Stimulated activated CD4-positive, alpha-beta T cell treated with anti-CD3 and anti-CD28 coated beads, Interleukin-15, amount 100 ng/mL, for 24 hours (primary cell): ENCODE measurements at regions not wholly inside any gene's neighbourhood (a gene's known extent, or its start where the extent isn't known, plus 50 kb on each side); places are given as distances from the start of the nearest gene placed in this dataset.
"Not testable (repeated sequence)": the region's sequence is repeated elsewhere in the genome, so short reads cannot be mapped to it uniquely, and the experiment has no call there.

Source experiments
- DNase-seq: peaks from one replicate; pipeline ENCODE4 v3.0.0-alpha.2; 2020

DNA sequence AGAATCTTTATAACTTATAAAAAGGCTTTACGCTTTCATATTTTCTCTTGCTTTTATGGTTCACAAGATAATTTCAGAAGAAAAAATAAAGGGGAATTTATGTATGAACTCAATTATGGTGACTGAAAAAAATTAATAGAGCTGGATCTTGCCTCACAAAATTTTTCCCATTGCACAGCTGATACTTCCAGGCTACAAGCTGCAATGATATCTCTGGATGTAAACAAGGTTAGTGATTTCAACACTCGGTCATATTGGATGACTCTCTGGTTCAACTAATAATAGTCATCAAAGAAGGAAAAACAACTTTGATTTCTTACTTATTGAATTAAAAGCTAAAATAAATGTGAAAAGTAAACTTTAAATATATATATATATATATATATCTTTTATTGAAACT, 868.0 kb downstream of the FAT4 start:
- DNase-seq, result no peak

DNA sequence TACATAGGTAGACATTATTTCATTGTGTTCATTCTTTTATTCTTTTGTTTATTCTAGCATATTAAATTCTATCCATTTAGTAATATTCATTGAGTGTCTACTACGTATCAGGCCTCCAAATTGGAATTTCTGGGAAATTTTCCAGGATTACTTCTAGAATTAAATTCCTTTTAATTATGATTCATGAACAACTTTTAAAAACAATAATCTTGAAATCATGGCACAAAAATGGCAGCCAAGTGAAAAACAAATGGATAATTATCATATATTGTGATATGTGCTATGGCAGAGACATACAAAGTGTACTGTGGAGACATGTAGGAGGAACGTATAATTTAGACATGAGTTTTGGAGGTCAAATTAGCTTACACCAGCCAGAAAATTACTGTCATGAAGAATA, 868.5 kb downstream of the FAT4 start:
- no peak for DNase-seq

DNA sequence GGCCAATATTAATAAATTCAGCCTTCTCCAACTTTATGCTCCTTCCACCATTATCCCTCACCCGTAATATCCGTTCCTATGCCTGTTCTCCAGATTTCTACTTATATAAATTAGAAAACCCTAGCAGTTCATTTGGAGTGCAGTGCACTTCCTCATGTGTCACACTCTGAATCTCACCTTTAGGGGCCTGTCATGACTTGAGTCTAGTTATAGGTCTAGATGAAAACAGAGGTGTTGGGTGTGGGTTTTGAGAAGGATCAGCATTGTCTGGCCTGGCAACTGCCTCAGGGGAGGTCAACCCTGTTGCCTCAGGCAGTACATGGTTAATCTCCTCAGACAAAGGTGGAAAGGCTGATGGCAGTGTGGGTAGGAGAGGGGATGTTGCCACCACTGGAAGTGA, 876.8 kb downstream of the FAT4 start:
- DNase-seq, result no peak

DNA sequence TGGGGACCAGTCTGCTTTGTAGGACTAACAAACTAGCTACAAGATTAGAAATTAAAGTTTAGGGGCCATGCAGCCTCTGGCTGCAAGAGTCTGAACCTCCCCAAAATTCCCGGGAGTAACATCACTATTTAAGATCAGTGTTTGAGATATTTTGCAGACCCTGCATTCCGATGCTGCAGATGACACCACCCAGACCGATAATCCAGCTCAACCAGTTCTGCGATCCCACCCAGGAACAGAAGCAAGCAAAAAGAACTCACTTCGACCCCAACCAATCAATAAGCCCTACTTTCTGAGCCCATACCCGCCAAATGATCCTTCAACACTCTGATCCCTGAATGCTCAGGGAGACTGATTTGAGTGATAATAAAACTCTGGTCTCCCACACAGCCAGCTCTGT, 877.8 kb downstream of the FAT4 start:
- DNase-seq, result no peak

DNA sequence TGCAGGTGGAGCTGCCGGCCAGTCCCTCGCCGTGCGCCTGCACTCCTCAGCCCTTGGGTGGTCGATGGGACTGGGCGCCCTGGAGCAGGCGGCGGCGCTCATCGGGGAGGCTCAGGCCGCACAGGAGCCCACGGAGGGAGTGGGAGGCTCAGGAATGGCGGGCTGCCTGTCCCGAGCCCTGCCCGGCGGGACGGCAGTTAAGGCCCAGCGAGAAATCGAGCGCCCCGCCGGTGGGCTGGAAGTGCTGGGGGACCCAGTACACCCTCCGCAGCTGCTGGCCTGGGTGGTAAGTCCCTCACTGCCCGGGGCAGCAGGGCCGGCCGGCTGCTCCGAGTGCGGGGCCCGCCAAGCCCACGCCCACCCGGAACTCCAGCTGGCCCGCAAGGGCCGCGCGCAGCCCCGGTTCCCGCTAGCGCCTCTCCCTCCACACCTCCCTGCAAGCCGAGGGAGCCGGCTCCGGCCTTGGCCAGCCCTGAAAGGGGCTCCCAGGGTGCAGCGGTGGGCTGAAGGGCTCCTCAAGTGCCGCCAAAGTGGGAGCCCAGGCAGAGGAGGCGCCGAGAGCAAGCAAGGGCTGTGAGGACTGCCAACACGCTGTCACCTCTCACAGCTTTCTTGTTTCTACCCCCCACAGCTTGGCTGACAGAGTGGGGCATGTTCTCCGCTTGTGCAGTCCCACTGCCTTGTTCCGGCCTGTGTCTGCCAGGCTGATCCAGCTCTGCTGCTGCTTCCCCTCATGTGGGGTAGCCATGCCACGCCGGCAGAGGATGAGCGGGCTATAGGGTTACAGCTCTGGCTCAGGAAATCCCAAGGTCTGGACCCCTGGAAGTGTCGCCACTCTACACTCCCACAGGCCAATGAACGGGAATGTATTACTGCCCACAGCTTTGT, 886.7 kb downstream of the FAT4 start:
- not testable (repeated sequence) for DNase-seq

DNA sequence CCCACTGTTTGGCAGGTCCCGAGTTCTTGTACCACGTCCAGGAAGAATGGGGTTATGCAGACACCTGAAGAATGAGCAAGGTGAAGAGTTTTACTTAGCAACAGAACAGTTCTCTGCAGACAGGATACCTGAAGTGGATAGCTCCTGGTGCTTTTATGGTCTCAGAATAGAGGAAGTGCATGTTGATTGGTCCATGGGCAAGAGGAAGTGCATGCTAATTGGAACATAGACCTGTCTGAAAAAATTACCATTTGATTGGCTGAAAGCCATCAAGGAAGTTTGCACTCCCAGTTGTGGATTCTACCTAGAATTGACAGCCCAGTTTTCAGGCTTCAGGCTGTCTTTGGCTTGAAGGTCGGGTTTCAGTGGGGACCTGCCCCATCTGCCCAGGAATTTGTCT, 887.5 kb downstream of the FAT4 start:
- no peak for DNase-seq

DNA sequence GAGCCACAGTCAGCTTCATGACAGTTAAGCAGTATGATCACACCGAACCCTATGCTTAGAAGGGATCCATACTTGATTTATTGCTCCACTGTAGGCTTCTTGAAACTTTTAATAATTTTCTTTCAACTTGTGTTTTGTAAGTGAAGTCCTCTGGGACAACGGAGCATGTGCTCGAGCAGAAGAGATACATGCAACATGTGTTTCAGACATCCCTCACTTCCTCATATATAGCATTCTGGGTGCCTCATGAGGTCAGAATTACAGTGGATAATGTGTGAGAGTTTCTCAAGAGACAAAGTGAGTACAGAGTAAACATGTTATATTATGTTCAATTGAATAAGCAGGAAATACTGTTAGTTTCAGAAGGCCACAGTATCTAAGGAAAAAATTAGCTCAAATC, 893.2 kb downstream of the FAT4 start:
- DNase-seq, result no peak

DNA sequence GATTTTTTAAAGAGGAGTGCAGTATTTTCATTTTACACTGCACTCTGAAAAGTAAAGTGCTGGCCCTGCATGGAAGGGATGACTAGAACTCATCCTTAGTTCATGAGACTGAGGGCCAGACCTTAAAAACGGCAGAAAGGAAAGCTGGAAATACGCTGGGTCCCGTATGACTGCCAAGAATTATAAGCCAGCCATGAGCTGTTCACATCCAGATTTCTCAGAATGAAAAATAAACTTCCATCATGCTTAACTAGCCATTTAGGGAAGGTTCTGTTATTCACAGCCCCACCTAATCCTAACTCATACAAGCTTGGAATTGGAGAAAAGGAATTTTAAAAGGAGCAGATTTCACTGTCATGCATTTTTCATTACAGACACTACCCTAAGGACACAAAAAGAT, 894.4 kb downstream of the FAT4 start:
- no peak for DNase-seq

DNA sequence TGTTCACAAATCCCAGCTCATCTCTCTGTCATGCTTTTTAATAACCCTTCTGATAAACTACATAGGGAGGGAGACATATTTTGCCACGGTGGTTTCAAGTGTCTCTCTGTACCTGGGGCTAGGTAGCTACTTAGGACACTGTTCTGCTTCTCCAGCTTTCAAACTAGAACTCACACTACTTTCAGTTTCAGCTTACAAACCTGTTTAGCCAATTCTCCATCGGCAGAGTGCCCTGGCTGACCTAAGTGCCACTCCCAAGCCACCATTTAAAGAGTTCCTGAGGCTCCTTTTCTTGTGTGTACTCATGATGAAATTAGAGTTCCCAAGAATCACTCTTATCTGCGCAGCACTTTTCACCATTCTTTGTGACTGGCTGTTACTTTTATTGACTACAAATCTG, 899.2 kb downstream of the FAT4 start:
- DNase-seq, result no peak

DNA sequence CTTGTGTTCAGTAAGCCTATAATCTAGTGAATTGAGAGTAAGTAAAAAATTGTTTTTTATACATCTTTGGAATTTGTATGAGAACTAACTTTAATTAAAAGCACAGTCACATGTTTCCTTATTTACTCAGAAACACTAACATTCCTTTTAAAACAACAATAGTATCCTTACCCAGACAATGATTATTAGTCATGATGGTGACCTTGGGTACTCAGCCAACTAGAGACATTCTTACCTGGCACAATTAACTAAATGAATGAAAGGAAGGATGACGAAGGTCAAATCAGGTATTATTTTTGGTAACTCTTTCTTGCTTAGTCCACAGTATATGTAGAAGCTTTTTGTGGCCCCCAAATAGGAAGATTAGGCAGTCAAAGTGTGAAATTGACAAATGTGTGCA, 901.0 kb downstream of the FAT4 start:
- DNase-seq, result no peak

DNA sequence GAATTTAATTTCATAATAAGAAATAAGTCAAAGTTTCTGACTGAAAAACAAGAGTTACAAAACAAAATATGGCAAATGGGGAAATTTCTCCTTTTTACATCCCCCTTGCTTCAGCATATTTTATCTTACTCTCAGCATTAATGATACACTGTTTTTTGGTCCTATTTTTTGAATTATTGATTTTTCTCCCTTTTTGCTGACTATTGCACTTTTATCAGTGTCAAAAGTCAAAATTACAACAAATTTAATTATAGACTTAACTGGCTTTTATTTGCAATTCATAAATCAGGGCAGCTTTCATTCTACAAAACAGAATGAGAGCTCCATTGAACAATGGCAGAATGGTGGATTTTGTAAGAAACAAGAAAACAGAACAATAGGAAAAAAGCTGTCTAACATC, 901.9 kb downstream of the FAT4 start:
- DNase-seq, result no peak

DNA sequence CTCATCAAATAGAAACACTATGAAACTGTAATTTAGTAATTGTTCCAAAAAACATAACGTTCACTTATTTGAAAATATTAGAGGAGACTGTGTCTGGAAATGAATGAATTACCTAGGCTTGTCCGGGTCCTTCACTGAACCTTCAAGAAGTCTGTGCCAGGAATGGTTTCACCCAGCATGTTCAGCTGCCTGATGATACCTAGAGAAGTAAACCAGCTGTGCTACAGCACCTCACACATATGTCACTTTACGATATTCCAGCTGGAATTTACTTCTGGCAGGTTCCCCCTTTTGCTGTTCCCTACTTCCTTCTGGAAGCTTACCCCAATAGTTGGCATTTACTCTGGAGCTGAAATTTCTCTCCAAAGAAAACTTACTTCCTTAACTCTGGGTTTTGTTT, 906.5 kb downstream of the FAT4 start:
- no peak for DNase-seq

DNA sequence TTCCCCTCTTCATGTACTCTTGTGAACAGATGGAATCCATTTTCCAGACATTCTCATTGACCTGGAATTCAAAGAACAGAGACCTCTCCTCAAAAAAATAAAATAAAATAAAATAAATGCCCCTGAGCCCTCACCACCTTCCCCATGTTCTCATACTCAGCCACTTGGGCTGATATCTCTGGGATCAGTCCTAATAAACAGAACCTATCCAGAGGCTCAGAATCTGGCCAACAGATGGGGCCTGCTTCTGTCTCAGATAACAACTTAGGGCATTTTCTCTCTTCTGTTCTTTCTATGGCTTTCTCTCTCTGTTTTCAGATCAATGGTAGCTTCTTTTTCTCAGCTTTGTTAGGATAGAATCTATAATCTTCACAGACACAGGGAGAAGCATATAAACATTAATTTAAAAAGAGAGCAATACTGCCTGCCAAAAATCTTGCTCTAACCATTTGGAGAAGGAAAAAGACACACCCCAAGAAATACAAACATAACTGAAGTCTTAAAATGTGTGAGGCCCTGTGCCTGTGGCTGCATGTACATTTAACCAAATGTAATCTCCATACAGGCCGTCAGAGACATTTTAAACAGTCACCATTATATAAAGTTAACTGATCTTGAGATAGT, 907.1 kb downstream of the FAT4 start:
- DNase-seq, result no peak

DNA sequence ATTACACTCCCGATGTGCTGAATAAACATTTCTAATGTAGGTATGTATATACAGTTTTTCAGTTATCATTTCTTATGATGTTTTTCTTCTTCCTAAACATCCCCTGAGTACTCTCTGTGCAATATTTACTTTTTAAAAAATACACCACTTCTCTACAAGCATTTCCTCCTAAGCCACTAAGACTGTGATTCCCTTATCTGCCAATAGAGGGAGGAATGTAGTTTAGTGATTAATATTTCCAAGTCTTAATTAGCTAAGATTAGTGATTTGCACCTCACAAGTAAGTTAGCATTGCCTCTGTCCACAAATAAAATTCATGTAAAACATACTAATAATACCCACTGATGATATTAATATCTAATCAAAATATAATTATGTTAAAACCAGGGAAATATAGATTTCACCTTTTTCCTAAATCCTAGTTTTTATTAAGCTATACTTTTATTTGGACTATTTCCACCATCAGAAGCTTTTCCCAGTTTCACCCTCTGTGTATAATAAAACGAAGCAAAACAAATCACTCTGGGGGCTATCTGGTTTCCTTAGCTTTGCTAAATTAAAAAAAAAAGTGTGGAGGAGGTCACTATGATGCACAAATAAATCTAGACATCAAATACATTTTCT, 909.1 kb downstream of the FAT4 start:
- no peak for DNase-seq

DNA sequence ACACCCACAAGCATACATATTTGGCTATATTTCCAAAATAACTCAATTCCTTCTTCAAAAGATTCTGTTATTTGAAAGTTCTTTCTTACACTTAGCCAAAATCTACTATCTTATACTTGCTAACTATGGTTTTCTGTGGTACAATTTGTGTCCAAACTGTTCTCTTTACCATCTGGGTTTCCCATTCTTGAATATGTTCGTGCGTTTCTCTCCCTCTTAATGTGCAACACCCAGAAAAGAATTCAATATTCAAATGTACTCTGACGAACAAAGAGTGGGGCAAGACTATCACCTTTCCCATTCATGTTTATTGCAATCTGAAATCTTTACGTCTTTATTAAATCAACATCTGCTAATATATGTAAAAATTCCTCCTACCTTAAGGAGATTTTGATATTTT, 912.7 kb downstream of the FAT4 start:
- DNase-seq, result no peak

DNA sequence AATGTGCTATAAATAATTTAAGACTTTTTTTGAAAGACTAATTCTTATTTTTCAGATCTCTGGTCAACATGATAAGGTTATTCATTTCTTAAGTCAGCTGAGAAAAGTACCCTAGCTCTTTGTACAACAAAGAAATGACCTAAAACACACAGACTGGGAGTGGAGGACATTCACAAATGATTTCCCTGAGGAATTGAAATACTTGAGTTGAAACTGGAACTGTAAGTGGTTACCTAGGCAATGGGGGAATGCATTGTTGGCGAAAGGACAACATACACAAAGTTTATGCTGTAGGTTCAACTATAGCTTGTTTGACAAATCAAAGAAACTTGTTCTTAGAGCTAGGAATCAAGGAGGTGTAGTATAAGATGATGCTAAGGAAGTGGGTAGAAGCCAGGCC, 915.5 kb downstream of the FAT4 start:
- no peak for DNase-seq

DNA sequence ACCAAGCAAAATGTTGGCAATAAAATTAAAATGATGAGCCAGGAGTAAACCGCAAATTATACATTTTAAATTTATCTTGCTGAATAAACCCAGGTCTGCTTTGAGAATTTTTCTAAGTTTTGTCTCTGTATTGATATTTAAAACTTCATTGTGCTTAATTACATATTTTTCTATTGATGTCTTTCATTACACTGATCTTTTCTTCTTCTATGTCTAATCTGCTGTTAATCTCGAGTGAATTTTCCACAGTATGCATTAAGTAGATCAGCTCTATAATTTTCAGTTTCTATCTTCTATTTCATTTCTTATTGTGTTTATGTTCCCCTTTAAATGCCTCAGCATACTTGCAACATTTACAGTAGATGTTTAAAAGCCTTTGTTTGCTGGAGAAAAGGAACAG, 918.7 kb downstream of the FAT4 start:
- DNase-seq, result no peak

DNA sequence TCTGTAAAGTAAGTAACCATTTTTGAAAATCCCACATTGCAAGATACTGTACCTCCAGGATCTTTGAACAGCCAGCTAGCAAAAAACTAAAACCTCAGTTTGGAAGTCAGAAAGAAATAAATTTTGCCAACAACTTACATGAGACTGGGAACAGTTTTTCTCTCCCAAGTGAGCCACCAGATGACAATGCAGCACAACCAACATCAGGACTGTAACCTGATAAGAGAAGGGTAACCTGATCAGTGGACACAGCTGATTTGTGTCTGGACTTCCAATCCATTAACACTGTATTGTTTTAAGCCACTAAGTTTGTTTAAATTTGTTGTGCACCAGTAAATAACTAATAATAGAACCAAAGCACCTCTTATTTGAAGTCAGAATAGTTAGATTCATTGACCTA, 923.3 kb downstream of the FAT4 start:
- no peak for DNase-seq

DNA sequence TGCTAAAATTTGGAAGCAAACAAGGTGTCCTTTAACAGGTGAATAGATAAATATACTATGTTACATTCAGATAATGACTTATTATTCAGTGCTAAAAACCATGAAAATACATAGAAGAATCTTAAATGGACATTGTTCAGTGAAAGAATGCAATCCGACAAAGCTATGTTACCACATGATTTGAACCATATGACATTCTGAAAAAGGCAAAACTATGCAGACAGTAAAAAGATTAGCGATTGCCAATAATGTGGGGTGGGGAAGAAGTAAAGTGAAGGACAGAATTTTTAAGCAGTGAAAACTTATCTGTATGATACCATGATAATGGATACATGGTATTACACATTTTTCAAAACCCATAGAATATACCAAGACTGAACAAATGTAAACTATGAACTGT, 926.9 kb downstream of the FAT4 start:
- DNase-seq, result no peak

DNA sequence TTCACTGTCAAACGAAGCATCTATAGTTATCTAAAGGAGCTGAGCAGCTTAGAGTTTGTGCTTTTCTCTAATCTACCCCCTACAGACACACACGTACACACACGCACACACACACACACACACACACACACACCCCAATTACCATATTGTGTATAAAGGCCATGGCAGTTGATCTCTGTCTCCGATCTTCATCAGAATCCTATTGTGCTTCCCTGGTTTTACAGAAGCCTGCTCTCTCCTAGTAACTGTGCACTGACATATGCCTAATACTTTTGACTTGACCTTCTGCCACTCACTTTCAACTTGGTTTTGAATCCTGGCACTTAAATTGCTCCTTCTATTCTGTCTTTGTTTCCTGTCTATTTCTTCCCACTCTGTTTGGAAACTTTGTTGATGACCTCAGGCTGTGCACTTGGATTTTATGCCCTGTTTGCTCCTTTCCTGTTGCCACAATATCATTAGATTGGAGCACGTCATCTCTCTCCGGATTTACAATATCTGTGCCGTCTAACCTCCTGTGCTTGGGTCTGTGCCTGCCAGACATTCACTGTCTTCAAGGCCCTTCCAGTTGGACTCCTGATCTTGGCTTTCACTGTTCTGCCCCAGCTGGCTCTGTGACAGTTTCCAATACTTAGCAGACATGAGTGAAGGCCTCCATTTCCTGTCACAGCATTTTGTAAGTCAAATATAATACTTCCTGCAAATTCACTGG, 928.1 kb downstream of the FAT4 start:
- DNase-seq, result no peak

DNA sequence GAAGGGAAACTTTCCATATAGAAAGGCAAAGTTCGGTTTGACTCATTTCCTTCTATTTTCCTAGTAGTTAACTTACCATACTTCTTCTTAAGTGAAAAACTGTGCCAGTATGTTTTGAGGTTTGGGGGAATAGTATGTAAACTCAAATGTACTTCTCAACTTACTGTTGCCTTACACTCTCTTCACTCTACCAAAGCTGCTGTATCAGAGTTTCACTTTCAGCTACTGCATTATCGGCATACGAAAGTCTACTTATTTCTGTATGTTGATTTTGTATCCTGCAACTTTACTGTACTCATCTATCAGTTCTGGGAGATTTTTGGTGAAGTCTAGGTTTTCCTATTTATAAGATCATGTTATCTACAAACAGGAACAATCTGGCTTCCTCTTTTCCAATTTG, 932.7 kb downstream of the FAT4 start:
- DNase-seq, result no peak

DNA sequence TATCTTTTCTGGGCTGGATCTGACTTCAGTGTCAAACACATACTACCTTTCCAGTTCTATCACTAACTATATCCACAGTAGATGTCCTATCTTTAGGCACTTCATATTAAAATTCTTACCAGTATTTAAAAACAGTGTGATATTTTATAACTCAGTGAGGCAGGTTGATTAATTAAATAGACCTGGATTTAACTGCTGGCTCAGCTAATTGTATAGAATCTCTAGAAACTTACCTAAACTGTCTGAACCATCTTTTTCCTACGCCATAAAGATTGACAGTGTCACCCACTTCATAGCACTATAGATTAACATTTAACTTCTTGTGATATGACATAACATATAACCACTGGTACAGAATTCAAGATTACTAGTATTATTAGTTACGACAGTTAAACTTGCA, 935.3 kb downstream of the FAT4 start:
- no peak for DNase-seq

DNA sequence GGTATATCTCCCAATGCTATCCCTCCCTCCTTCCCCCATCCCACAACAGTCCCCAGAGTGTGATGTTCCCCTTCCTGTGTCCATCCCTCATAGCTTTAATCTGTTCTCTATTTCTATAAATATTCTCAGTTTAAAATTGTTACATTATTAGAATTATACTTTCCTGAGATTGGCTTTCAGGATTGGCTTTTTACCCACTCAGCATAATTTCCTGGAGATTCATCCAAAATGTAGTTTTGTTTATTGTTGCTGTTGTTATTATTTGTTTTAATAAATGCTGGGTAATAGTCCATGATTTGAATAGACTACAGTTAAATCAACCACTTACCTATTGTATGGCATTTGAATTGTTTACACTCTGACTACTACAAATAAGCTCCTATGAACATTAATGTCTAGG, 936.4 kb downstream of the FAT4 start:
- no peak for DNase-seq

DNA sequence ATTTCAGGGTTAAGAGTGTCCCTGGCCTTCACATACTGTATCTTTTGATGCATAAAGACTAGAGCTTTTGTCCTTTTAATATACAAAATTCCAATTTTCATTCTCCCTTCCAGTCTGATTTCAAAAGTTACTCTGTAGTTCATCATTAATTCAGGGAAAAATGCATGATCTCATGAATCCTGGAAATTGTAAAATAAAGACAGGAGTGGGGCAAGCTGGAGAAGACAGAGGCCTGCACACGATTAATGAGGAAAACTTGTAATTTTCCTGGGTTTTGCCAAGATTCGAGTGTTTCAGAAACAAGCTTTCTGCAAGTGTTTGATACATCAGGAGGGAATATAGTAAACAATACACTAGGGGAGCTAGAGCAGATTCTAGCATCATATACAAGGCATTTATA, 947.9 kb downstream of the FAT4 start:
- DNase-seq, result no peak
